IMR-90 (cell line): ENCODE measurements at regions not wholly inside any gene's neighbourhood (a gene's known extent, or its start where the extent isn't known, plus 50 kb on each side); places are given as distances from the start of the nearest gene placed in this dataset.

Experiments used
- ATAC-seq: fragments of 200-7000 bp; cut with Tn5 transposase; 2 replicates; pipeline ENCODE4 v1.9.1; 2020; ENCODE audit warnings: low read depth, mild to moderate bottlenecking, moderate library complexity
- BruUV-seq: library from RNA; stranded (reverse); fragments of 400-500 nt; replicated peaks from 2 replicates; lab custom pipeline; 2021; lab: Mats Ljungman, UMichigan
- CTCF ChIA-PET: fragments of 300-600 bp; formaldehyde crosslinking; extraction: SDS; loops from one replicate; lab custom pipeline; 2021; ENCODE audit warnings: antibody characterized with exemption; lab: Yijun Ruan, JAX
- POLR2A ChIA-PET: fragments of 300-600 bp; sonication (Branson Sonifier 250); formaldehyde crosslinking; loops from one replicate; lab custom pipeline; 2022; ENCODE audit warnings: antibody characterized with exemption; ENCODE audit not compliant: unreplicated experiment; lab: Charles Lee
- DNase-seq: peaks from one replicate; pipeline ENCODE4 v3.0.0; 2013
- H2AFZ ChIP-seq: replicated peaks from 2 replicates; pipeline ENCODE3; 2013; ENCODE audit warnings: low read length, mild to moderate bottlenecking; ENCODE audit not compliant: poor library complexity
- H2AK5ac ChIP-seq: 2 replicates; pipeline ENCODE4 v1.6.1; 2013; ENCODE audit warnings: low read depth, low read length, inconsistent platforms
- H2AK9ac ChIP-seq: replicated peaks from 2 replicates; pipeline ENCODE3; 2013; ENCODE audit warnings: mild to moderate bottlenecking, low read depth, low read length, moderate library complexity; ENCODE audit not compliant: poor library complexity
- H2BK120ac ChIP-seq: 2 replicates; pipeline ENCODE4 v1.6.1; 2013; ENCODE audit warnings: low read depth, low read length, inconsistent platforms
- H2BK15ac ChIP-seq: 3 replicates; pipeline ENCODE4 v1.6.1; 2013; ENCODE audit warnings: low read depth, low read length, inconsistent platforms
- H2BK20ac ChIP-seq: 2 replicates; pipeline ENCODE4 v1.6.1; 2013; ENCODE audit warnings: low read depth, mild to moderate bottlenecking, inconsistent platforms, low read length, moderate library complexity
- H2BK5ac ChIP-seq: 2 replicates; pipeline ENCODE4 v1.6.1; 2013; ENCODE audit warnings: mild to moderate bottlenecking, low read depth, low read length, inconsistent platforms; ENCODE audit not compliant: poor library complexity, severe bottlenecking
- H3K14ac ChIP-seq: replicated peaks from 2 replicates; pipeline ENCODE4 v1.6.1; 2013; ENCODE audit warnings: low read depth, low read length, inconsistent platforms
- H3K18ac ChIP-seq: 2 replicates; pipeline ENCODE4 v1.6.1; 2013; ENCODE audit warnings: low read depth, low read length, control low read depth
- H3K23ac ChIP-seq: 2 replicates; pipeline ENCODE4 v1.6.1; 2013; ENCODE audit warnings: low read depth, low read length, inconsistent platforms
- H3K27ac ChIP-seq: 2 replicates; pipeline ENCODE4 v1.5.1; 2013; ENCODE audit warnings: mild to moderate bottlenecking, control low read depth, low read length; ENCODE audit not compliant: insufficient read depth
- H3K27me3 ChIP-seq: 2 replicates; pipeline ENCODE4 v1.6.1; 2013; ENCODE audit warnings: low read length; ENCODE audit not compliant: control insufficient read depth, insufficient read depth
- H3K36me3 ChIP-seq: 2 replicates; pipeline ENCODE4 v1.6.1; 2013; ENCODE audit warnings: low read length, mixed read lengths; ENCODE audit not compliant: control insufficient read depth, insufficient read depth
- H3K4ac ChIP-seq: 2 replicates; pipeline ENCODE4 v1.6.1; 2013; ENCODE audit warnings: low read depth, low read length, inconsistent platforms
- H3K4me1 ChIP-seq: 2 replicates; pipeline ENCODE4 v1.6.1; 2013; ENCODE audit warnings: low read length, mixed read lengths; ENCODE audit not compliant: control insufficient read depth, insufficient read depth
- H3K4me2 ChIP-seq: 2 replicates; pipeline ENCODE4 v1.6.1; 2013; ENCODE audit warnings: low read depth, mild to moderate bottlenecking, control low read depth, low read length, moderate library complexity
- H3K4me3 ChIP-seq: 2 replicates; pipeline ENCODE4 v1.5.1; 2013; ENCODE audit warnings: low read depth, mild to moderate bottlenecking, control low read depth, low read length, moderate library complexity; ENCODE audit not compliant: insufficient read depth
- H3K56ac ChIP-seq: 2 replicates; pipeline ENCODE4 v1.6.1; 2013; ENCODE audit warnings: low read length, inconsistent platforms; ENCODE audit not compliant: insufficient read depth; ENCODE audit errors: extremely low read depth
- H3K79me1 ChIP-seq, 2 experiments: 2 replicates each; pipeline ENCODE4 v1.6.1; 2013; ENCODE audit warnings: low read length in 2 of 2, inconsistent platforms in 1 of 2, low read depth in 1 of 2
- H3K9ac ChIP-seq: 2 replicates; pipeline ENCODE4 v1.6.1; 2013; ENCODE audit warnings: low read depth, low read length, control low read depth
- H3K9me1 ChIP-seq: 2 replicates; pipeline ENCODE4 v1.6.1; 2013; ENCODE audit warnings: low read length, inconsistent platforms; ENCODE audit not compliant: insufficient read depth
- H3K9me3 ChIP-seq: 2 replicates; pipeline ENCODE4 v1.6.1; 2013; ENCODE audit warnings: low read length; ENCODE audit not compliant: control insufficient read depth, insufficient read depth
- H4K20me1 ChIP-seq: 2 replicates; pipeline ENCODE4 v1.6.1; 2013; ENCODE audit warnings: low read length, inconsistent platforms; ENCODE audit not compliant: insufficient read depth
- H4K5ac ChIP-seq: 2 replicates; pipeline ENCODE4 v1.6.1; 2013; ENCODE audit warnings: mild to moderate bottlenecking, low read depth, low read length, control low read depth
- H4K8ac ChIP-seq, 2 experiments: 2 replicates each; pipeline ENCODE4 v1.6.1; 2013; ENCODE audit warnings: low read depth in 2 of 2, low read length in 2 of 2, control low read depth in 1 of 2, inconsistent platforms in 1 of 2
- H4K91ac ChIP-seq: 2 replicates; pipeline ENCODE4 v1.6.1; 2013; ENCODE audit warnings: low read depth, low read length, inconsistent platforms; ENCODE audit not compliant: insufficient read depth
- BHLHE40 ChIP-seq: fragments of 150-350 bp; IDR thresholded peaks from 2 replicates; pipeline ENCODE4 v1.6.1; 2016; ENCODE audit warnings: mild to moderate bottlenecking, low read depth, low read length
- CEBPB ChIP-seq: IDR thresholded peaks from 2 replicates; pipeline ENCODE4 v1.6.1; 2012; ENCODE audit warnings: low read depth, low read length, improper control_type of control experiment
- CHD1 ChIP-seq: IDR thresholded peaks from 2 replicates; pipeline ENCODE4 v1.6.1; 2012; ENCODE audit warnings: low read depth, low read length, improper control_type of control experiment
- CTCF ChIP-seq: conservative IDR thresholded peaks from 2 replicates; pipeline ENCODE4 v1.5.1; 2012; ENCODE audit warnings: mild to moderate bottlenecking, low read depth, low read length, improper control_type of control experiment
- ELK1 ChIP-seq: fragments of 150-350 bp; IDR thresholded peaks from 2 replicates; pipeline ENCODE4 v1.6.1; 2016; ENCODE audit warnings: low read depth, mild to moderate bottlenecking, low read length, moderate library complexity, borderline replicate concordance
- FOS ChIP-seq: fragments of 150-350 bp; IDR thresholded peaks from 2 replicates; pipeline ENCODE4 v1.6.1; 2016; ENCODE audit warnings: low read depth, low read length
- MAFK ChIP-seq: IDR thresholded peaks from 2 replicates; pipeline ENCODE4 v1.6.1; 2012; ENCODE audit warnings: low read depth, low read length, improper control_type of control experiment
- MAZ ChIP-seq: IDR thresholded peaks from 2 replicates; pipeline ENCODE4 v1.6.1; 2012; ENCODE audit warnings: low read depth, mild to moderate bottlenecking, low read length, improper control_type of control experiment, moderate library complexity, borderline replicate concordance
- MXI1 ChIP-seq: IDR thresholded peaks from 2 replicates; pipeline ENCODE4 v1.6.1; 2012; ENCODE audit warnings: low read depth, mild to moderate bottlenecking, low read length, moderate library complexity, borderline replicate concordance
- NFE2L2 ChIP-seq: fragments of 150-350 bp; IDR thresholded peaks from 2 replicates; pipeline ENCODE4 v1.6.1; 2016; ENCODE audit warnings: low read depth, mild to moderate bottlenecking, low read length
- POLR2A ChIP-seq: IDR thresholded peaks from 2 replicates; pipeline ENCODE4 v1.6.1; 2012; ENCODE audit warnings: mild to moderate bottlenecking, low read depth, low read length
- RAD21 ChIP-seq: IDR thresholded peaks from 2 replicates; pipeline ENCODE4 v1.6.1; 2012; ENCODE audit warnings: low read length, improper control_type of control experiment
- RCOR1 ChIP-seq: IDR thresholded peaks from 2 replicates; pipeline ENCODE4 v1.6.1; 2012; ENCODE audit warnings: mild to moderate bottlenecking, low read length, improper control_type of control experiment; ENCODE audit not compliant: insufficient replicate concordance
- RFX5 ChIP-seq: IDR thresholded peaks from 2 replicates; pipeline ENCODE4 v1.8.0; 2012; ENCODE audit warnings: low read depth, mild to moderate bottlenecking, low read length, moderate library complexity
- SMC3 ChIP-seq: fragments of 150-350 bp; IDR thresholded peaks from 2 replicates; pipeline ENCODE4 v1.6.1; 2016; ENCODE audit warnings: low read depth, mild to moderate bottlenecking, antibody characterized with exemption, low read length, moderate library complexity
- USF2 ChIP-seq: fragments of 150-350 bp; IDR thresholded peaks from 2 replicates; pipeline ENCODE4 v1.6.1; 2017; ENCODE audit warnings: mild to moderate bottlenecking, antibody characterized with exemption, low read length, low read depth
- WGBS, 2 experiments: methylation state at CpG; one replicate each; pipeline versions ENCODE4 v1.1.5 to v1.1.7; 2013; ENCODE audit warnings: missing lambda C conversion rate in 2 of 2; ENCODE audit not compliant: insufficient read length in 1 of 2; ENCODE audit errors: extremely low coverage in 2 of 2; 5-methylcytosine and 5-hydroxymethylcytosine counted together
- dilution Hi-C: fragments of 300-500 bp; cut with HindIII; formaldehyde crosslinking; loops from one replicate; pipeline ENCODE4 v1.14.3; 2018; ENCODE audit warnings: low sequenced_read_pairs; ENCODE audit not compliant: unreplicated experiment
- in situ Hi-C: fragments of 300-500 bp; cut with MboI; formaldehyde crosslinking; loops from 3 replicates; pipeline ENCODE4 v1.14.3; 2019; ENCODE audit warnings: low sequenced_read_pairs, inconsistent platforms, mixed read lengths
- intact Hi-C: fragments of 100-400 bp; cut with micrococcal nuclease; formaldehyde crosslinking; loops from 2 replicates; pipeline ENCODE4 v1.10.0; 2022

GRCh38 chr5:28448791-28449190, 1410.4 kb upstream of the CDH9 start:
- Histone ChIP-seq H3K9me3 (peaks cover 2% of the 10 kb centered on the region), H3K4me1 (no peaks in the 10 kb centered on the region), H3K27ac (no peak overlapping the region), H2AK5ac (no peak overlapping the region), H3K4me2 (no peak overlapping the region), H4K91ac (no peak overlapping the region), H2BK15ac (no peak overlapping the region), H2BK20ac (no peak overlapping the region), H3K36me3 (no peaks in the 10 kb centered on the region), H2AFZ (no peak overlapping the region), H3K27me3 (no peaks in the 10 kb centered on the region), H3K23ac (no peak overlapping the region), H4K5ac (no peak overlapping the region), H3K4ac (no peak overlapping the region), H4K8ac (no peak overlapping the region), H3K14ac (no peak overlapping the region), H4K20me1 (no peaks in the 10 kb centered on the region), H3K4me3 (no peak overlapping the region), H3K79me1 (no peaks in the 10 kb centered on the region), H3K56ac (no peak overlapping the region), H3K9ac (no peak overlapping the region), H2AK9ac (no peak overlapping the region), H2BK5ac (no peak overlapping the region), H3K9me1 (no peaks in the 10 kb centered on the region), H3K18ac (no peak overlapping the region), H2BK120ac (no peak overlapping the region)
- BruUV-seq: no TSS peak
- dilution Hi-C loops (no loop called here), in situ Hi-C loops (no loop called here), intact Hi-C loops (no loop called here)
- TF ChIP-seq FOS (no peak), RCOR1 (no peak), CEBPB (no peak), CTCF (no peak), MAFK (no peak), SMC3 (no peak), MAZ (no peak), MXI1 (no peak), BHLHE40 (no peak), NFE2L2 (no peak), CHD1 (no peak), USF2 (no peak), RAD21 (no peak), ELK1 (no peak), POLR2A (no peak), RFX5 (no peak)
- DNase-seq: no peak
- CTCF ChIA-PET: no interaction called here
- no CpG with 5 or more reads among the region's 4 CpGs for WGBS, 2 experiments
- POLR2A ChIA-PET: no interaction called here
- ATAC-seq: no peak
